ENCODE measurements at regions not wholly inside any gene's neighbourhood (a gene's known extent, or its start where the extent isn't known, plus 50 kb on each side); places are given as distances from the start of the nearest gene placed in this dataset.
"Not testable (repeated sequence)": the region's sequence is repeated elsewhere in the genome, so short reads cannot be mapped to it uniquely, and the experiment has no call there.

DNA sequence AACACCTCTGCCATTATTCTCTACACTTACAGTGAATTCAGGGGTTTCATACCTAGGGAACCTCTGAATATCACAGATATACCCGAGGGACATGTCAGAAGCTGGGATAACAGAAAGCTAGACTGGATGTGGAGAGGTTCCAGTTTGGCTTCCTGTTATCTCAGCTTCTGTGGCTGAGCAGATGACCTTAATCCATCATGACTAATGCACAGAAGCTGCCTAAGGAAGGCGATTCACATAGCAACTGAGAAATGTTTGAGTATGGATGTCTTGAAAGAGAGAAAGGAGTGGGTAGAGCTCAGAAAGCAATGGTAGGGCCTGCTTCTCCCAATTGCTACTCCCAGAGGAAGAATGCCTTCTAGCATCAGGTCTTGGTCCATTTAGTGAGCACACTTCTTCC lies 187.6 kb downstream of the RMST start:
- TF ChIP-seq EZH2 (IDR thresholded peaks at IDR 0.05; ENCODE audit: borderline replicate concordance, low read length), result no peak
- TF ChIP-seq, protein P1, sequence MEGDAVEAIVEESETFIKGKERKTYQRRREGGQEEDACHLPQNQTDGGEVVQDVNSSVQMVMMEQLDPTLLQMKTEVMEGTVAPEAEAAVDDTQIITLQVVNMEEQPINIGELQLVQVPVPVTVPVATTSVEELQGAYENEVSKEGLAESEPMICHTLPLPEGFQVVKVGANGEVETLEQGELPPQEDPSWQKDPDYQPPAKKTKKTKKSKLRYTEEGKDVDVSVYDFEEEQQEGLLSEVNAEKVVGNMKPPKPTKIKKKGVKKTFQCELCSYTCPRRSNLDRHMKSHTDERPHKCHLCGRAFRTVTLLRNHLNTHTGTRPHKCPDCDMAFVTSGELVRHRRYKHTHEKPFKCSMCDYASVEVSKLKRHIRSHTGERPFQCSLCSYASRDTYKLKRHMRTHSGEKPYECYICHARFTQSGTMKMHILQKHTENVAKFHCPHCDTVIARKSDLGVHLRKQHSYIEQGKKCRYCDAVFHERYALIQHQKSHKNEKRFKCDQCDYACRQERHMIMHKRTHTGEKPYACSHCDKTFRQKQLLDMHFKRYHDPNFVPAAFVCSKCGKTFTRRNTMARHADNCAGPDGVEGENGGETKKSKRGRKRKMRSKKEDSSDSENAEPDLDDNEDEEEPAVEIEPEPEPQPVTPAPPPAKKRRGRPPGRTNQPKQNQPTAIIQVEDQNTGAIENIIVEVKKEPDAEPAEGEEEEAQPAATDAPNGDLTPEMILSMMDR (IDR thresholded peaks at IDR 0.05; ENCODE audit: low read length), result no peak
- Histone ChIP-seq H3K79me2 (ENCODE audit: insufficient read depth, low read length) (no peaks in the 10 kb centered on the region), H4K20me1 (ENCODE audit: insufficient read depth, low read length) (no peaks in the 10 kb centered on the region), H2AFZ (ENCODE audit: low read length) (no peak overlapping the region), H3K27ac (ENCODE audit: low read depth, low read length, poor library complexity, severe bottlenecking) (no peak overlapping the region), H3F3A (ENCODE audit: insufficient read depth, low read length) (no peaks in the 10 kb centered on the region), H3K9me2 (ENCODE audit: low read depth, low read length) (no peaks in the 10 kb centered on the region), H3K9me3 (ENCODE audit: low read length) (no peaks in the 10 kb centered on the region), H3K4me1 (ENCODE audit: insufficient read depth, low read length, severe bottlenecking) (no peaks in the 10 kb centered on the region), H3K4me2 (ENCODE audit: low read length) (no peak overlapping the region), H3K9ac (ENCODE audit: low read length) (no peak overlapping the region), H3K27me3 (ENCODE audit: insufficient read depth, low read length) (no peaks in the 10 kb centered on the region), H3K4me3 (ENCODE audit: low read depth, low read length, poor library complexity, severe bottlenecking) (no peak overlapping the region), H3K36me3 (ENCODE audit: insufficient read depth, low read length) (no peaks in the 10 kb centered on the region)

DNA sequence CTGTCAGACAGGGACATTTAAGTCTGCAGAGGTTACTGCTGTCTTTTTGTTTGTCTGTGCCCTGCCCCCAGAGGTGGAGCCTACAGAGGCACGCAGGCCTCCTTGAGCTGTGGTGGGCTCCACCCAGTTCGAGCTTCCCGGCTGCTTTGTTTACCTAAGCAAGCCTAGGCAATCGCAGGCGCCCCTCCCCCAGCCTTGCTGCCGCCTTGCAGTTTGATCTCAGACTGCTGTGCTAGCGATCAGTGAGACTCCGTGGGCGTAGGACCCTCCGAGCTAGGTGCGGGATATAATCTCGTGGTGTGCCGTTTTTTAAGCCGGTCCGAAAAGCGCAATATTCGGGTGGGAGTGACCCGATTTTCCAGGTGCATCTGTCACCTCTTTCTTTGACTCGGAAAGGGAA lies 193.9 kb downstream of the RMST start:
- not testable (repeated sequence) for H3K36me3 ChIP-seq (ENCODE audit: insufficient read depth, low read length); H3K27me3 ChIP-seq (ENCODE audit: insufficient read depth, low read length); H3K4me2 ChIP-seq (ENCODE audit: low read length); H3F3A ChIP-seq (ENCODE audit: insufficient read depth, low read length); H3K4me1 ChIP-seq (ENCODE audit: insufficient read depth, low read length, severe bottlenecking); H3K9ac ChIP-seq (ENCODE audit: low read length); H4K20me1 ChIP-seq (ENCODE audit: insufficient read depth, low read length); H3K4me3 ChIP-seq (ENCODE audit: low read depth, low read length, poor library complexity, severe bottlenecking); H3K27ac ChIP-seq (ENCODE audit: low read depth, low read length, poor library complexity, severe bottlenecking); H3K9me3 ChIP-seq (ENCODE audit: low read length); H2AFZ ChIP-seq (ENCODE audit: low read length); H3K79me2 ChIP-seq (ENCODE audit: insufficient read depth, low read length); H3K9me2 ChIP-seq (ENCODE audit: low read depth, low read length)

DNA sequence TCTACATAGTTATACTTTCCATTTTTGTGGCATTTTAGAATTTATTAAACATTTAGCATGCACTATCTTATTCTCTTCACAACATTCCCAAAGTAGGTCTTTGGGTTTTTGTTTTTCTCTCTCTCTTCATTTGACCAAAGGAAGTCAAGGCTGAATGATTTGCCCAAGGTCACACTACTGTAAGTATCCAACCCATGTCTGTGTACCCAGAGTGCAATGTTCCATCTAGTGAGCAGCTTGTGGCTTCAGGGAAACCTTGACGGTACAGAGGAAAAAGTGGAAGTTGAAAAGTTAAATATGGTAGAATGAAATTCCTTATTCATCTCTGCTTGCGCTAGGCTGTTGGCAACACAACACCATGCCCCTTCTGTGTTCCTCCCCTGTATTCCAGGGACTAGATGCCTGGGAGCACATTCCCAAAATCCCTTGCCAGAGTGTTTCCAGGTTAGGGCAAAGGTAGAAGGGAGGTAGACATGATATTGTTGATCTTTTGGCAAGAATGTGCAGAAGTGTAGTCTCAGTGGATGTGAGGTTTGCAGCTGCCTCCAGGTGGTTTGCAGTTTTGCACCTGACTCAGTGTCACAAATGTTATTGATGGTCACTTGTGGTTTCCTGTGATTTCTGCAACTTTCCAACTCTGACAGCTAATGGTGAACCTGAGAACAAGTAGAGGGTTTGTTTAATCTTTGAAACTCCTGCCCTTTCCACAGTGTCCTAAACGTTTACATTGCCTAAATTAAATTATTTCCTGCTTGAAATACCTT lies 196.7 kb downstream of the RMST start:
- Histone ChIP-seq H4K20me1 (ENCODE audit: insufficient read depth, low read length) (no peaks in the 10 kb centered on the region), H3K4me1 (ENCODE audit: insufficient read depth, low read length, severe bottlenecking) (no peaks in the 10 kb centered on the region), H3K36me3 (ENCODE audit: insufficient read depth, low read length) (no peaks in the 10 kb centered on the region), H3F3A (ENCODE audit: insufficient read depth, low read length) (no peaks in the 10 kb centered on the region), H3K9ac (ENCODE audit: low read length) (no peak overlapping the region), H2AFZ (ENCODE audit: low read length) (no peak overlapping the region), H3K27me3 (ENCODE audit: insufficient read depth, low read length) (no peaks in the 10 kb centered on the region), H3K27ac (ENCODE audit: low read depth, low read length, poor library complexity, severe bottlenecking) (no peak overlapping the region), H3K4me3 (ENCODE audit: low read depth, low read length, poor library complexity, severe bottlenecking) (no peak overlapping the region), H3K79me2 (ENCODE audit: insufficient read depth, low read length) (no peaks in the 10 kb centered on the region), H3K4me2 (ENCODE audit: low read length) (no peak overlapping the region), H3K9me3 (ENCODE audit: low read length) (no peaks in the 10 kb centered on the region), H3K9me2 (ENCODE audit: low read depth, low read length) (no peaks in the 10 kb centered on the region)
- TF ChIP-seq EZH2 (IDR thresholded peaks at IDR 0.05; ENCODE audit: borderline replicate concordance, low read length), result no peak
- TF ChIP-seq, protein P1 (IDR thresholded peaks at IDR 0.05; ENCODE audit: low read length), result no peak

DNA sequence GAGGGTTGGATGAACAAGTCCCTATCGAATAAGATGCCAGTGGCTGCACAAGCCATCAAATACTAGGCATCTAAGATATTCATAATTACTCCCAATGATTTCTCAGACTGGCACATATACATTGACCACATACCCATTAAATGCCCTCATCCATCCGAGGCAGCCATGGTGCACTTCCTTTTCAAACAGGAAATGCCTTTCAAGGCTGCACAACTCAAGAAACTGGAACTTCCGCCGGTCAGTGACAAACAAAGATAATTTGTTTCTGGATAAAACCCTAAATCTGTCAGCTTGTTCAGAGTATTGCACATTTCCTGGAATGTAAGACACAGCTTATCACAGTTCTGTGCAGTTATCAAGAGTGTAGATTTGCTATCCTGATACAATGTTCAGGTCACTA lies 203.7 kb downstream of the RMST start:
- TF ChIP-seq, protein P1 (IDR thresholded peaks at IDR 0.05; ENCODE audit: low read length), result no peak
- TF ChIP-seq EZH2 (IDR thresholded peaks at IDR 0.05; ENCODE audit: borderline replicate concordance, low read length), result no peak
- no peak overlapping the region for H2AFZ ChIP-seq (ENCODE audit: low read length)
- H3K9me2 ChIP-seq (ENCODE audit: low read depth, low read length), result no peaks in the 10 kb centered on the region

More for the DNA sequence above, 203.7 kb downstream of the RMST start:
- Histone ChIP-seq H3F3A (ENCODE audit: insufficient read depth, low read length) (no peaks in the 10 kb centered on the region), H3K4me1 (ENCODE audit: insufficient read depth, low read length, severe bottlenecking) (no peaks in the 10 kb centered on the region), H3K79me2 (ENCODE audit: insufficient read depth, low read length) (no peaks in the 10 kb centered on the region), H3K4me3 (ENCODE audit: low read depth, low read length, poor library complexity, severe bottlenecking) (no peak overlapping the region), H3K27ac (ENCODE audit: low read depth, low read length, poor library complexity, severe bottlenecking) (no peak overlapping the region), H3K9ac (ENCODE audit: low read length) (no peak overlapping the region), H3K4me2 (ENCODE audit: low read length) (no peak overlapping the region), H3K36me3 (ENCODE audit: insufficient read depth, low read length) (no peaks in the 10 kb centered on the region), H3K9me3 (ENCODE audit: low read length) (no peaks in the 10 kb centered on the region), H4K20me1 (ENCODE audit: insufficient read depth, low read length) (no peaks in the 10 kb centered on the region), H3K27me3 (ENCODE audit: insufficient read depth, low read length) (no peaks in the 10 kb centered on the region)
